ENCODE measurements at regions not wholly inside any gene's neighbourhood (a gene's known extent, or its start where the extent isn't known, plus 50 kb on each side); places are given as distances from the start of the nearest gene placed in this dataset.

GRCh38 chr4:112910109-112910736, 139.2 kb upstream of the ANK2 start:
- H3K27me3 ChIP-seq: no peaks in the 10 kb centered on the region
- H3K36me3 ChIP-seq: no peaks in the 10 kb centered on the region
- no peak overlapping the region for H3K27ac ChIP-seq
- H3K4me1 ChIP-seq: no peaks in the 10 kb centered on the region
- ATAC-seq (peak; percentile 14), DNase-seq (peak in 2 of 4 donors; percentile 46 to 61)
- TF ChIP-seq, protein P1, sequence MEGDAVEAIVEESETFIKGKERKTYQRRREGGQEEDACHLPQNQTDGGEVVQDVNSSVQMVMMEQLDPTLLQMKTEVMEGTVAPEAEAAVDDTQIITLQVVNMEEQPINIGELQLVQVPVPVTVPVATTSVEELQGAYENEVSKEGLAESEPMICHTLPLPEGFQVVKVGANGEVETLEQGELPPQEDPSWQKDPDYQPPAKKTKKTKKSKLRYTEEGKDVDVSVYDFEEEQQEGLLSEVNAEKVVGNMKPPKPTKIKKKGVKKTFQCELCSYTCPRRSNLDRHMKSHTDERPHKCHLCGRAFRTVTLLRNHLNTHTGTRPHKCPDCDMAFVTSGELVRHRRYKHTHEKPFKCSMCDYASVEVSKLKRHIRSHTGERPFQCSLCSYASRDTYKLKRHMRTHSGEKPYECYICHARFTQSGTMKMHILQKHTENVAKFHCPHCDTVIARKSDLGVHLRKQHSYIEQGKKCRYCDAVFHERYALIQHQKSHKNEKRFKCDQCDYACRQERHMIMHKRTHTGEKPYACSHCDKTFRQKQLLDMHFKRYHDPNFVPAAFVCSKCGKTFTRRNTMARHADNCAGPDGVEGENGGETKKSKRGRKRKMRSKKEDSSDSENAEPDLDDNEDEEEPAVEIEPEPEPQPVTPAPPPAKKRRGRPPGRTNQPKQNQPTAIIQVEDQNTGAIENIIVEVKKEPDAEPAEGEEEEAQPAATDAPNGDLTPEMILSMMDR (IDR thresholded peaks at IDR 0.05): no peak
- H3K9me3 ChIP-seq: no peaks in the 10 kb centered on the region
- H3K4me3 ChIP-seq: no peak overlapping the region
- intact Hi-C loops (cut with DNase I): no loop called here

- intact Hi-C loops (cut with DNase I): no loop called here
- Histone ChIP-seq H3K36me3 (no peaks in the 10 kb centered on the region), H3K4me1 (no peaks in the 10 kb centered on the region), H3K27me3 (no peaks in the 10 kb centered on the region), H3K27ac (no peak overlapping the region), H3K4me3 (no peak overlapping the region), H3K9me3 (no peaks in the 10 kb centered on the region)
- no peak for DNase-seq
- TF ChIP-seq, protein P1 (IDR thresholded peaks at IDR 0.05): no peak
- ATAC-seq: no peak
Observed at GRCh38 chr4:112916868-112917267, 132.6 kb upstream of the ANK2 start.

GRCh38 chr4:112923516-112923915, 125.9 kb upstream of the ANK2 start:
- Histone ChIP-seq H3K9me3 (no peaks in the 10 kb centered on the region), H3K4me3 (no peak overlapping the region), H3K36me3 (no peaks in the 10 kb centered on the region), H3K27ac (no peak overlapping the region), H3K27me3 (no peaks in the 10 kb centered on the region), H3K4me1 (no peaks in the 10 kb centered on the region)
- TF ChIP-seq, protein P1 (IDR thresholded peaks at IDR 0.05): no peak
- ATAC-seq: no peak
- no peak for DNase-seq
- intact Hi-C loops (cut with DNase I): no loop called here

DNA sequence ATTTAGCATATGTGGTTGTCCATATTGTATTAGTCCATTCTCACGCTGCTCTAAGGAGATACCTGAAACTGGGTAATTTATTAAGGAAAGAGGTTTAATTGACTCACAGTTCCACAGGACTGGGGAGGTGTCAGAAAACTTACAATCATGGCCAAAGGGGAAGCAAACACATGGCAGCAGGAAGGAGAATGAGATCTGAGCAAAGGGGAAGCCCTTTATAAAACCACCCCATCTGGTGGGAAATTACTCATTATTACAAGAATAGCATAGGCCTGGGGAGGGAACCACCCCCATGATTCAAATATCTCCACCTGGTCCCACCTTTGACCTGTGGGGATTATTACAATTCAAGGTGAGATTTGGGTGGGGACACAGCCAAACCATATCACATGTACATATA, 122.6 kb upstream of the ANK2 start:
- Histone ChIP-seq H3K4me3 (no peak overlapping the region), H3K4me1 (no peaks in the 10 kb centered on the region), H3K36me3 (no peaks in the 10 kb centered on the region), H3K9me3 (no peaks in the 10 kb centered on the region), H3K27me3 (no peaks in the 10 kb centered on the region), H3K27ac (no peak overlapping the region)
- no peak for ATAC-seq
- intact Hi-C loops (cut with DNase I): no loop called here
- DNase-seq: no peak
- TF ChIP-seq, protein P1 (IDR thresholded peaks at IDR 0.05): no peak

GRCh38 chr4:112927544-112927943, 121.9 kb upstream of the ANK2 start:
- no peaks in the 10 kb centered on the region for H3K36me3 ChIP-seq
- DNase-seq: peak in 1 of 4 donors; percentile 7
- TF ChIP-seq, protein P1 (IDR thresholded peaks at IDR 0.05): no peak
- no peak for ATAC-seq
- no peak overlapping the region for H3K27ac ChIP-seq
- H3K4me3 ChIP-seq: no peak overlapping the region
- no peaks in the 10 kb centered on the region for H3K4me1 ChIP-seq
- H3K27me3 ChIP-seq: no peaks in the 10 kb centered on the region
- H3K9me3 ChIP-seq: no peaks in the 10 kb centered on the region
- intact Hi-C loops (cut with DNase I): no loop called here
